Glutamatergic neuron (in vitro differentiated cells): ENCODE measurements at regions not wholly inside any gene's neighbourhood (a gene's known extent, or its start where the extent isn't known, plus 50 kb on each side); places are given as distances from the start of the nearest gene placed in this dataset.

ENCODE experiments used
- DNase-seq: peaks from one replicate; pipeline ENCODE4 v3.0.0; 2022
- H3K27ac Mint-ChIP-seq: one replicate; pipeline ENCODE4 v1.8.0; 2020; ENCODE audit warnings: mild to moderate bottlenecking, mixed read lengths, inconsistent platforms; ENCODE audit not compliant: unreplicated experiment
- H3K27me3 Mint-ChIP-seq: one replicate; pipeline ENCODE4 v1.8.0; 2020; ENCODE audit warnings: mild to moderate bottlenecking, moderate library complexity, mixed read lengths, inconsistent platforms; ENCODE audit not compliant: unreplicated experiment
- H3K36me3 Mint-ChIP-seq: one replicate; pipeline ENCODE4 v1.8.0; 2020; ENCODE audit warnings: mild to moderate bottlenecking, mixed read lengths, inconsistent platforms; ENCODE audit not compliant: unreplicated experiment
- H3K4me1 Mint-ChIP-seq: one replicate; pipeline ENCODE4 v1.8.0; 2020; ENCODE audit warnings: mild to moderate bottlenecking, low read depth, mixed read lengths, inconsistent platforms; ENCODE audit not compliant: unreplicated experiment
- H3K4me3 Mint-ChIP-seq: one replicate; pipeline ENCODE4 v1.8.0; 2020; ENCODE audit warnings: mild to moderate bottlenecking, mixed read lengths, inconsistent platforms; ENCODE audit not compliant: unreplicated experiment
- H3K9me3 Mint-ChIP-seq: one replicate; pipeline ENCODE4 v1.8.0; 2020; ENCODE audit warnings: mild to moderate bottlenecking, moderate library complexity, mixed read lengths, inconsistent platforms; ENCODE audit not compliant: unreplicated experiment
- TF ChIP-seq, protein P1 (sequence below): fragments of 200-600 bp; sonication (generic); IDR thresholded peaks from one replicate; pipeline ENCODE4 v1.5.0; 2021; ENCODE audit not compliant: partially characterized antibody, unreplicated experiment

DNA sequence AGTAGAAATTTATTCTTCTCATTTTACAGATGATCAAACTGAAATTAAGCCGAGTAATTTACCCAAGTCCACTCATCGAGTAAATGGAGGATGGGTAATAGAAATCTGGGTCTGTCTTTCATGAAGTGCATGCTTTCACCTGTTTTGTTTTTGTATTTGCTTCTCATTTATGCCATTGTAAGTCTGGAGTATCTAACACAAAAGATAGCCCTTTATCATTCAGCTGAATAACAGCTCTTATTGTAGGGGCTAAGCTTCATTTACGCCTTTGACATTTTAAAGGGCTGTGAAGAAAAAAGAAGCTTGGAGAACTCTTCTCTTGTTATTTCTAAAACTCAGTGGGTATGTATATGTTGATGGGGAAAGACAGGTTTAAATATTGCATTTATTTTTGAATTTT is 1196.2 kb upstream of the TENM4 start:
- Mint-ChIP-seq H3K4me3 (no peak overlapping the region), H3K36me3 (no peaks in the 10 kb centered on the region), H3K4me1 (no peaks in the 10 kb centered on the region), H3K9me3 (no peaks in the 10 kb centered on the region), H3K27ac (no peak overlapping the region), H3K27me3 (no peaks in the 10 kb centered on the region)
- TF ChIP-seq, protein P1, sequence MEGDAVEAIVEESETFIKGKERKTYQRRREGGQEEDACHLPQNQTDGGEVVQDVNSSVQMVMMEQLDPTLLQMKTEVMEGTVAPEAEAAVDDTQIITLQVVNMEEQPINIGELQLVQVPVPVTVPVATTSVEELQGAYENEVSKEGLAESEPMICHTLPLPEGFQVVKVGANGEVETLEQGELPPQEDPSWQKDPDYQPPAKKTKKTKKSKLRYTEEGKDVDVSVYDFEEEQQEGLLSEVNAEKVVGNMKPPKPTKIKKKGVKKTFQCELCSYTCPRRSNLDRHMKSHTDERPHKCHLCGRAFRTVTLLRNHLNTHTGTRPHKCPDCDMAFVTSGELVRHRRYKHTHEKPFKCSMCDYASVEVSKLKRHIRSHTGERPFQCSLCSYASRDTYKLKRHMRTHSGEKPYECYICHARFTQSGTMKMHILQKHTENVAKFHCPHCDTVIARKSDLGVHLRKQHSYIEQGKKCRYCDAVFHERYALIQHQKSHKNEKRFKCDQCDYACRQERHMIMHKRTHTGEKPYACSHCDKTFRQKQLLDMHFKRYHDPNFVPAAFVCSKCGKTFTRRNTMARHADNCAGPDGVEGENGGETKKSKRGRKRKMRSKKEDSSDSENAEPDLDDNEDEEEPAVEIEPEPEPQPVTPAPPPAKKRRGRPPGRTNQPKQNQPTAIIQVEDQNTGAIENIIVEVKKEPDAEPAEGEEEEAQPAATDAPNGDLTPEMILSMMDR = no peak
- DNase-seq = no peak

DNA sequence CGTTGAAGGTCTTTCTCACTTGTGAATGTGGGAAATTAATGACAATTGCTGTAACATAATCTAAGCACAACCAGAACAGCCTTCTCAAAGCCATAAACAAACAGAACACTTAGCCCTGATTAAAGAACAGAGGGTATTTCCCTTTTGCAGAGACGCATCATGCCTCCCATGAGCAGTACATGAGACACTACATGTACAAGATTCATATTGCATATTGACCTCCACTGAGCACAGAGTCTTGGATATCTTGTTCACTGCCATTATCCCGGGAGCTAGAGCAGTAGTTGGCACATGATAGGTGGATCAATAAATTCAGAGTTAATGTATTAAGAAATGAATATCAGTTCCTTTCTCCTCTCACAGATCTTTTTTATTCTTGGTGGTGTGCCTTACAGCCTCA is 1194.3 kb upstream of the TENM4 start:
- Mint-ChIP-seq H3K4me1 (no peaks in the 10 kb centered on the region), H3K27ac (no peak overlapping the region), H3K36me3 (no peaks in the 10 kb centered on the region), H3K9me3 (no peaks in the 10 kb centered on the region), H3K4me3 (no peak overlapping the region), H3K27me3 (no peaks in the 10 kb centered on the region)
- TF ChIP-seq, protein P1 = no peak
- no peak for DNase-seq

GRCh38 chr11:80632691-80633090 is 1191.9 kb upstream of the TENM4 start:
- TF ChIP-seq, protein P1 = no peak
- H3K27me3 Mint-ChIP-seq = no peaks in the 10 kb centered on the region
- no peak for DNase-seq
- no peak overlapping the region for H3K27ac Mint-ChIP-seq
- H3K4me1 Mint-ChIP-seq = no peaks in the 10 kb centered on the region
- H3K9me3 Mint-ChIP-seq = no peaks in the 10 kb centered on the region
- no peaks in the 10 kb centered on the region for H3K36me3 Mint-ChIP-seq
- no peak overlapping the region for H3K4me3 Mint-ChIP-seq

GRCh38 chr11:80632156-80632555 is 1191.3 kb upstream of the TENM4 start:
- DNase-seq = no peak

DNA sequence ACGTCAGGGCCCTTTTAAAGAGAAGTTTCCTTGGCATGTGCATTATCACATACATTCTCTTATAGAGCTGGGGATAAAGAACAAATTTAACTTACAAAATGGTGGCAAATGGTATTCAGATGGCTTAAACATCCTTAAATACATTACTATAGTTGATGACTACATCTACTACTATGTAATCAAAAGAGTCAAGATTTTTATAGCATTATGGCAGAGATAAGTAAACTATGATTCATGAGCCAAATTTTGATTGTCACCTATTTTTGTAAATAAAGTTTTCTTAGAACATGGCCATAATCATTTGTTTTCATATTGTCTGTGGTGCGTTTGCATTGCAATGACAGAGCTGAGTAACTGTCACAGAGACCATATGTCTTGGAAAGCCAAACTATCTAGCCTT is 1188.6 kb upstream of the TENM4 start:
- Mint-ChIP-seq H3K4me1 (no peaks in the 10 kb centered on the region), H3K27ac (no peak overlapping the region), H3K36me3 (no peaks in the 10 kb centered on the region), H3K4me3 (no peak overlapping the region), H3K9me3 (no peaks in the 10 kb centered on the region), H3K27me3 (no peaks in the 10 kb centered on the region)
- TF ChIP-seq, protein P1 = no peak
- DNase-seq = no peak

More at GRCh38 chr11:80632156-80632555, 1191.3 kb upstream of the TENM4 start:
- Mint-ChIP-seq H3K9me3 (no peaks in the 10 kb centered on the region), H3K36me3 (no peaks in the 10 kb centered on the region), H3K27ac (no peak overlapping the region), H3K4me3 (no peak overlapping the region), H3K4me1 (no peaks in the 10 kb centered on the region), H3K27me3 (no peaks in the 10 kb centered on the region)
- TF ChIP-seq, protein P1 = no peak
